ENCODE measurements at regions not wholly inside any gene's neighbourhood (a gene's known extent, or its start where the extent isn't known, plus 50 kb on each side); places are given as distances from the start of the nearest gene placed in this dataset.

DNA sequence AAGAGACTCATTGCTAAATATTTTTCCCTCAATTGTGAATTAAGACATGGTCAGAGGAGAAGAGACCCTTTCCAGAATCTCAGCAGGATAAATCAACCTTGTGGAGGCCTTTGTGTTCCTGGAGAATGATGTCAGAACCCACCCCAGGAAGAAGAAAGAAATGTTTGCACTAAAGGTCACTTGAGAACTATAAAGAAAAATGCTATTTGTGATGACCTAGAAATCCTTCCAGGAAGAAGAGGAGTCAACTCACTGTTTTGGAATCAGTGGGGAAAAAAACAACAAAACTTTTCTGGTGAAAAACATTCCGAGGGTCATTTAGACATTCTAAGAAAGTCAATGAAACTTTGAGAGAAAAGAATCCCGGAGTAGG is 129.1 kb upstream of the ANKRD1 start:
- TF ChIP-seq CTCF (IDR thresholded peaks at IDR 0.05; ENCODE audit: low read length) (no peak), EZH2 (optimal IDR thresholded peaks at IDR 0.05; ENCODE audit: low read depth, low read length) (no peak), EZH2phosphoT487 (IDR thresholded peaks at IDR 0.05; ENCODE audit: low read length) (no peak)
- H3K4me1 ChIP-seq (ENCODE audit: low read length) = no peaks in the 10 kb centered on the region
- no peaks in the 10 kb centered on the region for H3K36me3 ChIP-seq (replicated peaks; ENCODE audit: insufficient read depth, low read length)
- H4K20me1 ChIP-seq (ENCODE audit: insufficient read depth, low read length) = no peaks in the 10 kb centered on the region
- no peaks in the 10 kb centered on the region for H3K9me2 ChIP-seq (replicated peaks; ENCODE audit: insufficient read depth, low read length)
- H3K27me3 ChIP-seq (replicated peaks; ENCODE audit: insufficient read depth, low read length) = no peaks in the 10 kb centered on the region
- no peak overlapping the region for H3K4me2 ChIP-seq (ENCODE audit: low read depth, low read length)
- no peak for DNase-seq
- H3K79me2 ChIP-seq (ENCODE audit: low read length) = no peaks in the 10 kb centered on the region
- H2AFZ ChIP-seq (ENCODE audit: low read length) = no peak overlapping the region
- no peaks in the 10 kb centered on the region for H3F3A ChIP-seq (ENCODE audit: insufficient read depth, low read length)
- no peak overlapping the region for H3K4me3 ChIP-seq (ENCODE audit: low read length)
- H3K9me3 ChIP-seq (replicated peaks; ENCODE audit: insufficient read depth, low read length) = no peaks in the 10 kb centered on the region
- no peak overlapping the region for H3K27ac ChIP-seq (ENCODE audit: low read length)
- H3K9ac ChIP-seq (ENCODE audit: low read length) = no peak overlapping the region

- Histone ChIP-seq H3K4me3 (ENCODE audit: low read length) (no peak overlapping the region), H3F3A (ENCODE audit: insufficient read depth, low read length) (no peaks in the 10 kb centered on the region), H3K27me3 (replicated peaks; ENCODE audit: insufficient read depth, low read length) (no peaks in the 10 kb centered on the region), H3K9ac (ENCODE audit: low read length) (no peak overlapping the region), H4K20me1 (ENCODE audit: insufficient read depth, low read length) (no peaks in the 10 kb centered on the region), H3K4me2 (ENCODE audit: low read depth, low read length) (no peak overlapping the region), H3K36me3 (replicated peaks; ENCODE audit: insufficient read depth, low read length) (no peaks in the 10 kb centered on the region), H3K9me2 (replicated peaks; ENCODE audit: insufficient read depth, low read length) (no peaks in the 10 kb centered on the region), H3K4me1 (ENCODE audit: low read length) (no peaks in the 10 kb centered on the region), H3K27ac (ENCODE audit: low read length) (no peak overlapping the region), H2AFZ (ENCODE audit: low read length) (no peak overlapping the region), H3K9me3 (replicated peaks; ENCODE audit: insufficient read depth, low read length) (no peaks in the 10 kb centered on the region), H3K79me2 (ENCODE audit: low read length) (no peaks in the 10 kb centered on the region)
- DNase-seq = no peak
- no peak for TF ChIP-seq CTCF (IDR thresholded peaks at IDR 0.05; ENCODE audit: low read length)
- no peak for TF ChIP-seq EZH2 (optimal IDR thresholded peaks at IDR 0.05; ENCODE audit: low read depth, low read length)
- TF ChIP-seq EZH2phosphoT487 (IDR thresholded peaks at IDR 0.05; ENCODE audit: low read length) = no peak
Measured at GRCh38 chr10:91050371-91051034, 129.6 kb upstream of the ANKRD1 start.

DNA sequence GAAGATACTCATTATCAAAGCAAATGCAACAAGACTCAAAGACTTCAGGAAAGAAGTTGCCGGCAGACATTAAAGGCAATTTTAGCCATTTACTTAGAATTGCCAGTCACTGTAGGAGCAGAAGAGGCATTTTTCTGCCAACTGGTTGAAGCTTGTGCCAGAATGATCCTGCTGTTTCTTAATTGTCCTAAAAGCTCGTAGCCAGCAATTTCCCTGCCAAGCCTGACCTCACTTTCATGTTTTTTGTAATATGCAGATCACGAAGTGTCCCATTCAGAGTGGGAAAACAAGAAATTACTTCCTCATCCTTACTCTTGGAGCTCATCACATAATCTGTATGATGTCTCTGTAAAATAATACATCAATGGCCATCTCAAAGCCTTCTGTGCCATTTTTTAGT is 130.9 kb upstream of the ANKRD1 start:
- no peak overlapping the region for H3K27ac ChIP-seq (ENCODE audit: low read length)
- no peaks in the 10 kb centered on the region for H3F3A ChIP-seq (ENCODE audit: insufficient read depth, low read length)
- no peak for DNase-seq
- no peaks in the 10 kb centered on the region for H3K9me3 ChIP-seq (replicated peaks; ENCODE audit: insufficient read depth, low read length)
- H3K9ac ChIP-seq (ENCODE audit: low read length) = no peak overlapping the region
- H3K36me3 ChIP-seq (replicated peaks; ENCODE audit: insufficient read depth, low read length) = no peaks in the 10 kb centered on the region
- no peaks in the 10 kb centered on the region for H3K9me2 ChIP-seq (replicated peaks; ENCODE audit: insufficient read depth, low read length)
- H3K4me2 ChIP-seq (ENCODE audit: low read depth, low read length) = no peak overlapping the region
- TF ChIP-seq EZH2 (optimal IDR thresholded peaks at IDR 0.05; ENCODE audit: low read depth, low read length) (no peak), EZH2phosphoT487 (IDR thresholded peaks at IDR 0.05; ENCODE audit: low read length) (no peak), CTCF (IDR thresholded peaks at IDR 0.05; ENCODE audit: low read length) (no peak)
- H4K20me1 ChIP-seq (ENCODE audit: insufficient read depth, low read length) = no peaks in the 10 kb centered on the region
- no peak overlapping the region for H2AFZ ChIP-seq (ENCODE audit: low read length)
- H3K4me3 ChIP-seq (ENCODE audit: low read length) = no peak overlapping the region
- no peaks in the 10 kb centered on the region for H3K4me1 ChIP-seq (ENCODE audit: low read length)
- H3K27me3 ChIP-seq (replicated peaks; ENCODE audit: insufficient read depth, low read length) = no peaks in the 10 kb centered on the region
- no peaks in the 10 kb centered on the region for H3K79me2 ChIP-seq (ENCODE audit: low read length)
